ENCODE measurements at regions not wholly inside any gene's neighbourhood (a gene's known extent, or its start where the extent isn't known, plus 50 kb on each side); places are given as distances from the start of the nearest gene placed in this dataset.

DNA sequence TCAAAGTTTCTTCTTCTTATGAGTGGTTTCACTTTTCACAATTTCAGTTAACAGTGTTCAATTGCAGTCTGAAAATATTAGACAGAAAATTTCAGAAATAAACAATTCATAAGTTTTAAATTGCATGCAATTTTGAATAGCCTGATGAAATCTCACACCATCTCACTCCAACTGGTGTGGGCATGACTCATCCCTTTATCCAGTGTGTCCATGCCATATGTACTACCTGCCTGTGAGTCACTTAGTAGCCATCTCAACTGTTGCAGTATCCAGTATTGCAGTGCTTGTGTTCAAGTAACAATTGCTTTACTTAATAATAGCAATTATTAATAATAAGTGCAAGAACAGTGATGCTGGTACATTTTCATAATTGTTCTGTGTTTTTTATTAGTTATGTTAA lies 1202.5 kb downstream of the DSC3 start:
- TF ChIP-seq, protein P1, sequence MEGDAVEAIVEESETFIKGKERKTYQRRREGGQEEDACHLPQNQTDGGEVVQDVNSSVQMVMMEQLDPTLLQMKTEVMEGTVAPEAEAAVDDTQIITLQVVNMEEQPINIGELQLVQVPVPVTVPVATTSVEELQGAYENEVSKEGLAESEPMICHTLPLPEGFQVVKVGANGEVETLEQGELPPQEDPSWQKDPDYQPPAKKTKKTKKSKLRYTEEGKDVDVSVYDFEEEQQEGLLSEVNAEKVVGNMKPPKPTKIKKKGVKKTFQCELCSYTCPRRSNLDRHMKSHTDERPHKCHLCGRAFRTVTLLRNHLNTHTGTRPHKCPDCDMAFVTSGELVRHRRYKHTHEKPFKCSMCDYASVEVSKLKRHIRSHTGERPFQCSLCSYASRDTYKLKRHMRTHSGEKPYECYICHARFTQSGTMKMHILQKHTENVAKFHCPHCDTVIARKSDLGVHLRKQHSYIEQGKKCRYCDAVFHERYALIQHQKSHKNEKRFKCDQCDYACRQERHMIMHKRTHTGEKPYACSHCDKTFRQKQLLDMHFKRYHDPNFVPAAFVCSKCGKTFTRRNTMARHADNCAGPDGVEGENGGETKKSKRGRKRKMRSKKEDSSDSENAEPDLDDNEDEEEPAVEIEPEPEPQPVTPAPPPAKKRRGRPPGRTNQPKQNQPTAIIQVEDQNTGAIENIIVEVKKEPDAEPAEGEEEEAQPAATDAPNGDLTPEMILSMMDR (IDR thresholded peaks at IDR 0.05) = no peak
- no peak for TF ChIP-seq ZFX (IDR thresholded peaks at IDR 0.05; ENCODE audit: borderline replicate concordance)
